OCI-LY3 (cell line): ENCODE measurements at regions not wholly inside any gene's neighbourhood (a gene's known extent, or its start where the extent isn't known, plus 50 kb on each side); places are given as distances from the start of the nearest gene placed in this dataset.

Source experiments
- H2AFZ ChIP-seq: fragments of 200-600, 300-600 bp; shearing (Covaris generic); 2 replicates; pipeline ENCODE4 v1.6.0; 2014; ENCODE audit warnings: antibody characterized with exemption, low read depth, low read length
- H3K27ac ChIP-seq: fragments of 200-600, 300-600 bp; sonication (generic); 2 replicates; pipeline ENCODE4 v1.5.1; 2014; ENCODE audit warnings: mild to moderate bottlenecking, low read length, moderate library complexity, mixed read lengths
- H3K27me3 ChIP-seq: fragments of 200-600, 300-600 bp; sonication (generic); 2 replicates; pipeline ENCODE4 v1.6.1; 2014; ENCODE audit warnings: low read depth, low read length, mixed read lengths
- H3K36me3 ChIP-seq: fragments of 200-600, 300-600 bp; sonication (generic); replicated peaks from 2 replicates; pipeline ENCODE3; 2014; ENCODE audit warnings: low read depth, low read length, mixed read lengths
- H3K4me1 ChIP-seq: fragments of 300-600, 200-600 bp; sonication (generic); 2 replicates; pipeline ENCODE4 v1.6.1; 2014; ENCODE audit warnings: low read length, mixed read lengths
- H3K4me2 ChIP-seq: fragments of 200-600, 300-600 bp; sonication (generic); 2 replicates; pipeline ENCODE4 v1.6.1; 2014; ENCODE audit warnings: low read length, mixed read lengths
- H3K4me3 ChIP-seq: fragments of 300-600, 200-600 bp; sonication (generic); 2 replicates; pipeline ENCODE4 v1.5.1; 2014; ENCODE audit warnings: antibody characterized with exemption, mild to moderate bottlenecking, low read length, moderate library complexity
- H3K79me2 ChIP-seq: fragments of 300-600, 200-600 bp; shearing (Covaris generic); 2 replicates; pipeline ENCODE4 v1.6.1; 2014; ENCODE audit warnings: mild to moderate bottlenecking, low read length, mixed read lengths
- H3K9ac ChIP-seq: fragments of 300-600, 200-600 bp; shearing (Covaris generic); 2 replicates; pipeline ENCODE4 v1.6.0; 2014; ENCODE audit warnings: mild to moderate bottlenecking, low read length, moderate library complexity
- H3K9me3 ChIP-seq: fragments of 200-600, 300-600 bp; shearing (Covaris generic); 2 replicates; pipeline ENCODE4 v1.6.1; 2014; ENCODE audit warnings: low read length, mixed read lengths; ENCODE audit not compliant: insufficient read depth
- H4K20me1 ChIP-seq: fragments of 200-600, 300-600 bp; sonication (generic); 2 replicates; pipeline ENCODE4 v1.6.1; 2016; ENCODE audit warnings: low read length, mixed read lengths; ENCODE audit not compliant: insufficient read depth
- EZH2phosphoT487 ChIP-seq: fragments of 200-600 bp; shearing (Covaris generic); IDR thresholded peaks from 2 replicates; pipeline ENCODE4 v1.6.1; 2018; ENCODE audit warnings: antibody characterized with exemption, mixed run types, low read depth
- TF ChIP-seq, protein P1 (sequence below): fragments of 200-600, 300-600 bp; sonication (generic); IDR thresholded peaks from 2 replicates; pipeline ENCODE4 v1.5.1; 2014; ENCODE audit warnings: antibody characterized with exemption, low read length, low read depth

DNA sequence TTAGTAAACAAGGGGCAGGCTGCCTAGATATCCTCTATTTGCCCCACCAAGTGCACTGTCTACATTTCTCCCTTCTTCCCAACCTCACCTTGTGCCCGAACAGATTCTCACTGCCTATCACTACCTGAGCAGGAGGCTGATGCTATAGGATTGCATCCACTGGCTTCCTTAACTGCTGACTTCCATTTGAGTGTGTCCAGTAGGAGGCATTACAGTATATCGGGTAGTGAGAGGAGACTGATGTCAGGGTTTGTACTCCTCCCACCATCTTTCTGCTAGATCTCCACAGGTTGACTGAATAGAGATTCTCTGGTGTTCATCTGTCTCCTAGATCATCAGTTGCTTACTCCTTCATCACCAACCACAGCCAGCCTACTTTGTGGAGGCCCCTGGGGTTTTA is 796.3 kb downstream of the LRRIQ3 start:
- no peak overlapping the region for H3K4me2 ChIP-seq
- H2AFZ ChIP-seq: no peak overlapping the region
- H3K4me1 ChIP-seq: no peaks in the 10 kb centered on the region
- no peaks in the 10 kb centered on the region for H3K79me2 ChIP-seq
- H3K9me3 ChIP-seq: no peaks in the 10 kb centered on the region
- TF ChIP-seq, protein P1, sequence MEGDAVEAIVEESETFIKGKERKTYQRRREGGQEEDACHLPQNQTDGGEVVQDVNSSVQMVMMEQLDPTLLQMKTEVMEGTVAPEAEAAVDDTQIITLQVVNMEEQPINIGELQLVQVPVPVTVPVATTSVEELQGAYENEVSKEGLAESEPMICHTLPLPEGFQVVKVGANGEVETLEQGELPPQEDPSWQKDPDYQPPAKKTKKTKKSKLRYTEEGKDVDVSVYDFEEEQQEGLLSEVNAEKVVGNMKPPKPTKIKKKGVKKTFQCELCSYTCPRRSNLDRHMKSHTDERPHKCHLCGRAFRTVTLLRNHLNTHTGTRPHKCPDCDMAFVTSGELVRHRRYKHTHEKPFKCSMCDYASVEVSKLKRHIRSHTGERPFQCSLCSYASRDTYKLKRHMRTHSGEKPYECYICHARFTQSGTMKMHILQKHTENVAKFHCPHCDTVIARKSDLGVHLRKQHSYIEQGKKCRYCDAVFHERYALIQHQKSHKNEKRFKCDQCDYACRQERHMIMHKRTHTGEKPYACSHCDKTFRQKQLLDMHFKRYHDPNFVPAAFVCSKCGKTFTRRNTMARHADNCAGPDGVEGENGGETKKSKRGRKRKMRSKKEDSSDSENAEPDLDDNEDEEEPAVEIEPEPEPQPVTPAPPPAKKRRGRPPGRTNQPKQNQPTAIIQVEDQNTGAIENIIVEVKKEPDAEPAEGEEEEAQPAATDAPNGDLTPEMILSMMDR: no peak
- no peak for TF ChIP-seq EZH2phosphoT487
- no peaks in the 10 kb centered on the region for H3K27me3 ChIP-seq
- no peak overlapping the region for H3K27ac ChIP-seq
- no peaks in the 10 kb centered on the region for H4K20me1 ChIP-seq
- no peak overlapping the region for H3K4me3 ChIP-seq
- no peaks in the 10 kb centered on the region for H3K36me3 ChIP-seq
- H3K9ac ChIP-seq: no peak overlapping the region

- no peaks in the 10 kb centered on the region for H4K20me1 ChIP-seq
- H3K79me2 ChIP-seq: no peaks in the 10 kb centered on the region
- no peak for TF ChIP-seq EZH2phosphoT487
- TF ChIP-seq, protein P1: no peak
- no peak overlapping the region for H2AFZ ChIP-seq
- H3K9me3 ChIP-seq: no peaks in the 10 kb centered on the region
- H3K36me3 ChIP-seq: no peaks in the 10 kb centered on the region
- no peak overlapping the region for H3K4me3 ChIP-seq
- H3K27ac ChIP-seq: no peak overlapping the region
- H3K4me1 ChIP-seq: no peaks in the 10 kb centered on the region
- H3K9ac ChIP-seq: no peak overlapping the region
- H3K4me2 ChIP-seq: no peak overlapping the region
- no peaks in the 10 kb centered on the region for H3K27me3 ChIP-seq
These were observed 815.0 kb downstream of the LRRIQ3 start for GRCh38 chr1:73382966-73383365.

DNA sequence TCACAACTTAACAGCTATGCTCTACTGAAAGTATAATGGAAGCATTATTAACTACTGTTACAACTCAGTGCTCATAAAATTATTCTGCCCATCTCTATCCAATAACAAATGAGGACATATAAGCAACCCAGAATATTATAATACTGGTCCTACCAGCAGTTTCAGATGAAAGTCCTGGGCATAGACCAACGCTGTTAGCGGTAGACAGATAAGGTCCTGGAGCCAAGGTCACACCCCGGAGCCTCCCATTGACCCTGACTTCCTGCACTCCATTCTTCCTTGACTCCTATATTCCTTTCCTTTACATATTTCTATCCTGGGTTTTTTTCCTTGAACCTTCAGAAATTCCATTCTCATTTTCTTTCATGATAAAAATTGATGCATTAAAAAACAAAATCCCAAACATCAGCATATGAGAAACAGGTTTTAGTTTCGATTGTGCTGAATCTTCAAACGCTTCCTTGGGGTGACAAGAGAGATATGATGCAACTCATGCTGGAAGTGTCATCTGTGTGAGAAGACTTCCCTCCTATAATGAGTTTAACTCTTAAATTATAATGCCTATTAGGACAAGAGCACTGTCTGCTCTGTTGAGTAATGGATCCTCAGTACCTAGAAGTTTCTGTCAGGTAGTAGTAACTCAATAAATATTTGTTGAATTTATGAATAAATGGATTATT is 831.1 kb downstream of the LRRIQ3 start:
- no peak overlapping the region for H3K4me3 ChIP-seq
- H3K36me3 ChIP-seq: no peaks in the 10 kb centered on the region
- TF ChIP-seq, protein P1: no peak
- TF ChIP-seq EZH2phosphoT487: no peak
- H3K27me3 ChIP-seq: no peaks in the 10 kb centered on the region
- no peaks in the 10 kb centered on the region for H3K79me2 ChIP-seq
- no peaks in the 10 kb centered on the region for H4K20me1 ChIP-seq
- H3K9me3 ChIP-seq: no peaks in the 10 kb centered on the region
- no peaks in the 10 kb centered on the region for H3K4me1 ChIP-seq
- H3K9ac ChIP-seq: no peak overlapping the region
- H3K4me2 ChIP-seq: no peak overlapping the region
- no peak overlapping the region for H2AFZ ChIP-seq
- H3K27ac ChIP-seq: no peak overlapping the region

DNA sequence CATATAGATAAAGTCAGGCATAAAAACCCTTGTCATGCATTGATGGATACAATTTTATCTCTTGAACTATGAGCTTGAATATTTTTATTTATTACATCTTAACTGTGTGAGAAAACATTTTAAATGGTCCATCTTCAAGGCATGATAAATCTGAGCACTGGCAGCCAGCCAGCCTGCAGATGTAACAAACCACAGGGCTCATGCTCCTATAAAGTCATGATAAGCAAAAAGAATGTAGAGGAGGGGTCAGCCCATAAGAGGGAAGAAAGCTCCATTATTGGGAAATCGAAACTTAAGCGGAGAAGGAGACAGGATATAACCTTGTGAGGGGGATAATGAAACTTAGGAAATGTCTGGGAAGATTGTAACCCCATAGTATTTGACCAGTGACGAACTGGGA is 839.0 kb downstream of the LRRIQ3 start:
- Histone ChIP-seq H3K9ac (no peak overlapping the region), H3K27ac (no peak overlapping the region), H3K4me1 (no peaks in the 10 kb centered on the region), H3K27me3 (no peaks in the 10 kb centered on the region), H3K79me2 (no peaks in the 10 kb centered on the region), H4K20me1 (no peaks in the 10 kb centered on the region), H2AFZ (no peak overlapping the region), H3K36me3 (no peaks in the 10 kb centered on the region), H3K4me2 (no peak overlapping the region), H3K9me3 (no peaks in the 10 kb centered on the region), H3K4me3 (no peak overlapping the region)
- TF ChIP-seq EZH2phosphoT487: no peak
- TF ChIP-seq, protein P1: no peak
